ENCODE measurements at regions not wholly inside any gene's neighbourhood (a gene's known extent, or its start where the extent isn't known, plus 50 kb on each side); places are given as distances from the start of the nearest gene placed in this dataset.
"Not testable (repeated sequence)": the region's sequence is repeated elsewhere in the genome, so short reads cannot be mapped to it uniquely, and the experiment has no call there.

- intact Hi-C loops (cut with DNase I), result no loop called here
- H3K4me1 ChIP-seq, result no peaks in the 10 kb centered on the region
- TF ChIP-seq CTCF (IDR thresholded peaks at IDR 0.05), result no peak
- no peak for DNase-seq
- no peak overlapping the region for H3K4me3 ChIP-seq
- no peaks in the 10 kb centered on the region for H3K9me3 ChIP-seq
- H3K27ac ChIP-seq, result no peak overlapping the region
- H3K9ac ChIP-seq (ENCODE audit: low read depth in 2 of 2, low read length in 2 of 2), result no peak overlapping the region
- no peaks in the 10 kb centered on the region for H3K27me3 ChIP-seq
- H3K36me3 ChIP-seq, result no peaks in the 10 kb centered on the region
These were observed 218.0 kb downstream of the FGFR2 start for GRCh38 chr10:121380211-121380610.

- H3K27ac ChIP-seq; H3K4me3 ChIP-seq; H3K36me3 ChIP-seq; DNase-seq; intact Hi-C loops (cut with DNase I); H3K4me1 ChIP-seq; H3K9me3 ChIP-seq; H3K27me3 ChIP-seq; H3K9ac ChIP-seq (ENCODE audit: low read depth in 2 of 2, low read length in 2 of 2): not testable (repeated sequence)
These were observed 216.2 kb downstream of the FGFR2 start for GRCh38 chr10:121382029-121382520.

GRCh38 chr10:121385136-121385535, 213.1 kb downstream of the FGFR2 start:
- H3K9me3 ChIP-seq, result no peaks in the 10 kb centered on the region
- H3K36me3 ChIP-seq, result no peaks in the 10 kb centered on the region
- no peak for TF ChIP-seq CTCF (IDR thresholded peaks at IDR 0.05)
- no peak overlapping the region for H3K9ac ChIP-seq (ENCODE audit: low read depth in 2 of 2, low read length in 2 of 2)
- no peak overlapping the region for H3K27ac ChIP-seq
- no peaks in the 10 kb centered on the region for H3K27me3 ChIP-seq
- no peak for DNase-seq
- no peaks in the 10 kb centered on the region for H3K4me1 ChIP-seq
- H3K4me3 ChIP-seq, result no peak overlapping the region
- intact Hi-C loops (cut with DNase I), result no loop called here

- H3K27me3 ChIP-seq, result no peaks in the 10 kb centered on the region
- H3K4me3 ChIP-seq, result no peak overlapping the region
- H3K27ac ChIP-seq, result no peak overlapping the region
- no peak overlapping the region for H3K9ac ChIP-seq (ENCODE audit: low read depth in 2 of 2, low read length in 2 of 2)
- intact Hi-C loops (cut with DNase I), result no loop called here
- no peak for DNase-seq
- H3K9me3 ChIP-seq, result no peaks in the 10 kb centered on the region
- no peaks in the 10 kb centered on the region for H3K36me3 ChIP-seq
- no peak for TF ChIP-seq CTCF (IDR thresholded peaks at IDR 0.05)
- H3K4me1 ChIP-seq, result no peaks in the 10 kb centered on the region
These were observed 205.6 kb downstream of the FGFR2 start for GRCh38 chr10:121392657-121393056.

DNA sequence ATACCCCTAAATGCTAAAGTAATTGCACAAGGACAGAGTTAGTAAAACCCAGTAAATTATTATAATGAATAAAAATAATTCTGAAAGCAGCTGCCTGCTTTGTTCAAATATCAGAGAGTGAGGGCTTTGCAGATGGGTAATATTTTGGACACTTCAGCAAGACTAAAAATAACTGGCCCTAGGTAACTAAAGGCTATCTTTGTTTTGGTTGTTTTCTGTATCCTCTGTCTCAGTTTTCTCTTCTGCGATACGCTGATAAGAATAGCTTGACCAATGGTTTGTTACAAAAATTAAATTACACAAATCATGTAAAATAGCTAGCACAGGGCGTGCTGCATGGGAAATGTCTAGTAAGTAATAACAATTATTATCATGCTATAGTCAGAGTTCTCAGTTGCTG, 204.7 kb downstream of the FGFR2 start:
- Histone ChIP-seq H3K4me3 (no peak overlapping the region), H3K36me3 (no peaks in the 10 kb centered on the region), H3K9me3 (no peaks in the 10 kb centered on the region), H3K9ac (ENCODE audit: low read depth in 2 of 2, low read length in 2 of 2) (no peak overlapping the region), H3K4me1 (no peaks in the 10 kb centered on the region), H3K27ac (no peak overlapping the region), H3K27me3 (no peaks in the 10 kb centered on the region)
- DNase-seq, result no peak
- intact Hi-C loops (cut with DNase I), result no loop called here
- no peak for TF ChIP-seq CTCF (IDR thresholded peaks at IDR 0.05)

- H3K4me1 ChIP-seq; H3K4me3 ChIP-seq; H3K27ac ChIP-seq; intact Hi-C loops (cut with DNase I); H3K27me3 ChIP-seq; H3K36me3 ChIP-seq; H3K9ac ChIP-seq (ENCODE audit: low read depth in 2 of 2, low read length in 2 of 2); H3K9me3 ChIP-seq; DNase-seq: not testable (repeated sequence)
These were observed 197.7 kb downstream of the FGFR2 start for GRCh38 chr10:121400507-121400906.

DNA sequence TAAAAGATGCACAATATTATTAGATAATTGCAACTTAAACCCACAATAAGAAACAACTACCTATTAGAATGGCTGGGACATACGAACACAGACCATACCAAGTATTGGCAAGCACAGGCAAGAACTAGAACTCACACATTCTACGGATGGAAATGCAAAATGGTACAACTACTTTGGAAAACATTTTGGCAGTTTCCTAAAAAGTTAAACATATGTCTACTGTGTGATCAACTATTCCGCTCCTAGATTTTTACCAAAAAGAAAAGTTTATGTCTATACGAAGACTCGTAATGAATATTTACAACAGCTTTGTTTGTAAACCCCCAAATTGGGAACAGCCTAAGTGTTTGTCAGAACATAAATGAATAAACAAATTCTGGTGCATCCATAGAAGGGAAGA, 194.7 kb downstream of the FGFR2 start:
- Histone ChIP-seq H3K27me3 (no peaks in the 10 kb centered on the region), H3K4me1 (no peaks in the 10 kb centered on the region), H3K9me3 (no peaks in the 10 kb centered on the region), H3K27ac (no peak overlapping the region), H3K4me3 (no peak overlapping the region), H3K36me3 (no peaks in the 10 kb centered on the region), H3K9ac (ENCODE audit: low read depth in 2 of 2, low read length in 2 of 2) (no peak overlapping the region)
- intact Hi-C loops (cut with DNase I), result no loop called here
- no peak for DNase-seq
- TF ChIP-seq CTCF (IDR thresholded peaks at IDR 0.05), result no peak
